ENCODE measurements at regions not wholly inside any gene's neighbourhood (a gene's known extent, or its start where the extent isn't known, plus 50 kb on each side); places are given as distances from the start of the nearest gene placed in this dataset.

DNA sequence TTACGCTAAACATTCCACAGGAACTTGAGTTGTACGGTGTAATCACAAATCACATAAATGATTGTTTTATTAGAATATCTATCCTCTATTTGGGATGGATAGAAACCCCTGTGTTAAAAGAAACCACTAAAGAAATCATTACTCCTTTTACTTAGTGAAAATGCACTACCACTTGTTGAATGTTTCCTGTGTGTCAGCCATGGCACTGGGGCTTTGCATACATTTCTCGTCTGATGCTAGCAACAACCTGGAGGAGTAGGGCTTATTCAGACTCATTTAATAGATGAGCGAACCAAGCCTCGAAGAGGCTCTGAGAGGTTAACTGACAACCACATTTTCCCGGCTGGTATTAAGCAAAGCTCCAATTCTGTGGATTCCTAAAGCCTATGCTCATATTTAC, 60.5 kb upstream of the PELI1 start:
- TF ChIP-seq EZH2 (optimal IDR thresholded peaks at IDR 0.05; ENCODE audit: low read depth, low read length) (no peak), CTCF (IDR thresholded peaks at IDR 0.05; ENCODE audit: low read length) (no peak), EZH2phosphoT487 (IDR thresholded peaks at IDR 0.05; ENCODE audit: low read length) (no peak)
